Activated CD4-positive, alpha-beta T cell treated with anti-CD3 and anti-CD28 coated beads, Interleukin-2, amount 10 ng/mL, durations not matched to agents 7 days and 5 days (primary cell): ENCODE measurements at regions not wholly inside any gene's neighbourhood (a gene's known extent, or its start where the extent isn't known, plus 50 kb on each side); places are given as distances from the start of the nearest gene placed in this dataset.
"Not testable (repeated sequence)": the region's sequence is repeated elsewhere in the genome, so short reads cannot be mapped to it uniquely, and the experiment has no call there.

Experiments
- CTCF ChIA-PET: fragments of 350-600 bp; sonication (Branson Sonifier 250); formaldehyde crosslinking; loops from one replicate; lab custom pipeline; 2021; ENCODE audit warnings: antibody characterized with exemption; lab: Charles Lee
- POLR2A ChIA-PET: fragments of 350-600 bp; sonication (Branson Sonifier 250); formaldehyde crosslinking; loops from one replicate; lab custom pipeline; 2021; ENCODE audit warnings: antibody characterized with exemption; lab: Charles Lee
- DNase-seq: peaks from one replicate; pipeline ENCODE4 v3.0.0-alpha.2; 2020
- H3K27ac Mint-ChIP-seq: one replicate; pipeline ENCODE4 v1.8.0; 2021; ENCODE audit warnings: mild to moderate bottlenecking, moderate library complexity, mixed read lengths
- H3K27me3 Mint-ChIP-seq: one replicate; pipeline ENCODE4 v1.8.0; 2021; ENCODE audit warnings: mixed read lengths
- H3K36me3 Mint-ChIP-seq: one replicate; pipeline ENCODE4 v1.8.0; 2021; ENCODE audit warnings: low read depth, mixed read lengths
- H3K4me1 Mint-ChIP-seq: one replicate; pipeline ENCODE4 v1.8.0; 2021; ENCODE audit warnings: mixed read lengths
- H3K4me3 Mint-ChIP-seq: one replicate; pipeline ENCODE4 v1.8.0; 2021; ENCODE audit warnings: mild to moderate bottlenecking, moderate library complexity, mixed read lengths
- H3K9me3 Mint-ChIP-seq: one replicate; pipeline ENCODE4 v1.8.0; 2021; ENCODE audit warnings: mixed read lengths

DNA sequence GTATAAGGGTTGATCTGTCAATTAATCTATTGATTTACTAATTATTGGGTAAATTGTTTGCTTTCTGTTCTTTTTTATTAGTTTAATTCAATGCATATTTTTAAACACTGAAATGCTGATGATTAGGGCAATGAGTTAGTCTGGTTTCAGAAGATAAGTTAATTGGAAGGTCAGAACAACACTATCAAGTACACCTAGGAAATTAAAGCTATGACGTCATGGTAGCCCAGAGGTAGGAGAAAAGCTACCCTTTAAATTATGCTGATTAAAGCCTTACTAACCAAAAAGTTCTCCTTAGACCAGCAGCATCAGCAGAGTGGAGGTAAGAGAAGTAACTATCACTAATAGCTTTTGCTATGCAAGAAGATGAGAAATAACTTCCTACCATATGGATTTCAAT is 770.4 kb upstream of the ARPP21 start:
- ChIA-PET POLR2A (no interaction called here), CTCF (no interaction called here)
- no peak overlapping the region for H3K27ac Mint-ChIP-seq
- H3K36me3 Mint-ChIP-seq, result no peaks in the 10 kb centered on the region
- no peaks in the 10 kb centered on the region for H3K27me3 Mint-ChIP-seq
- no peak overlapping the region for H3K4me3 Mint-ChIP-seq
- no peaks in the 10 kb centered on the region for H3K9me3 Mint-ChIP-seq
- no peaks in the 10 kb centered on the region for H3K4me1 Mint-ChIP-seq
- no peak for DNase-seq

DNA sequence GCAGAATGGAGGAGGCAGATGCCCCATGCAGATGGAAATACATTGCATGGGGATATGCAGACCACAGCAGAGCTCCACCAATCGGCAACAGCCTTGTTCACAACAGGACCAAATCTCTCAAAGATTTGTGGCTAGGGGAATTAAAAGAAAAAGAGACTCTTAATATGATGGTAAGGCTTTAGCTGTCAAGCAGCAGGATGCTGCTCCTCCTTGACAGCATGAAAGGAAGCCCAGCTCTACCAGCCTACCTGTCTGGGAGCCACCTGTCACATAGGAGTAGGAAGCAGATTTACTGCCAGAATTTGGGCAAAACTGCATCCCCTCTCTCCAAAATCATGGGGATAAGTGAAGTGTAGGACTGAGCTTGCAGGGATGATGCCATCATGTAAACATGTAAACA is 769.6 kb upstream of the ARPP21 start:
- Mint-ChIP-seq H3K4me3 (no peak overlapping the region), H3K36me3 (no peaks in the 10 kb centered on the region), H3K4me1 (no peaks in the 10 kb centered on the region), H3K9me3 (no peaks in the 10 kb centered on the region), H3K27me3 (no peaks in the 10 kb centered on the region), H3K27ac (no peak overlapping the region)
- no peak for DNase-seq
- ChIA-PET CTCF (no interaction called here), POLR2A (no interaction called here)

DNA sequence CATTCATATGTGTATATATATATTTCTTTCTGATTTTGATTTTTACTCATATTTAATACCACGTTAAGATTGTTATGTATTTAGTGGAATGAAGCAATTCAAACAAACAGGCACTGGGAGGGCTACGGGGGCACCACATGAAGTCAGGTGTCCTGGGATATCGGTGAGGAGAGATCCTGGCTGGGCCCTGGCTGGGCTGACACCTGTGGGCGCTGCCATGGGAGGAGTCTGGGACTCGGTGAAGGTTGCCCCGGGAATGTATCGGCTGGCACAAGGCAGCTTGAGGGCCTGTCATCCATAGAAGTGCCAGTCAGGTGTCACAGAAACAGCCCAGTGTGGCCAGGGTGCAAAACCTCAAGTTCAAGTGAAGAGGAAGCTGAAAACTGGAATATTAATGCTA is 766.9 kb upstream of the ARPP21 start:
- ChIA-PET CTCF (no interaction called here), POLR2A (no interaction called here)
- Mint-ChIP-seq H3K27me3 (no peaks in the 10 kb centered on the region), H3K9me3 (no peaks in the 10 kb centered on the region), H3K36me3 (no peaks in the 10 kb centered on the region), H3K4me3 (no peak overlapping the region), H3K4me1 (no peaks in the 10 kb centered on the region), H3K27ac (no peak overlapping the region)
- no peak for DNase-seq

DNA sequence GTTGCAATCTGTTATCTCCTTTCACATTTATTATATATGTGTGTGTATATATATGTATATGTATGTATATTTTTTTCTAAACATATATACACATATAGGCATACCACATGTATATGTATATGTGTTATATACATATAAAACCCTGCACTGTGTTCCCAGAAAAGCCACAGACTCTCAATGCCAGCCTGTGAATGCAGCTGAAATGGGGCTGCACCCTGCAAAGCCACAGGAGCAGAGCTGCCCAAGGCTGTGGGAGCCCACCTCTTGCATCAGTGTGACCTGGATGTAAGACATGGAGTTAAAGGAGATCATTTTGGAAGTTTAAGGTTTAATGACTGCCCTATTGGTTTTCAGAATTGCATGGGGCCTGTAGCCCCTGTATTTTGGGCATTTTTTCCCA is 762.3 kb upstream of the ARPP21 start:
- POLR2A ChIA-PET, result no interaction called here

DNA sequence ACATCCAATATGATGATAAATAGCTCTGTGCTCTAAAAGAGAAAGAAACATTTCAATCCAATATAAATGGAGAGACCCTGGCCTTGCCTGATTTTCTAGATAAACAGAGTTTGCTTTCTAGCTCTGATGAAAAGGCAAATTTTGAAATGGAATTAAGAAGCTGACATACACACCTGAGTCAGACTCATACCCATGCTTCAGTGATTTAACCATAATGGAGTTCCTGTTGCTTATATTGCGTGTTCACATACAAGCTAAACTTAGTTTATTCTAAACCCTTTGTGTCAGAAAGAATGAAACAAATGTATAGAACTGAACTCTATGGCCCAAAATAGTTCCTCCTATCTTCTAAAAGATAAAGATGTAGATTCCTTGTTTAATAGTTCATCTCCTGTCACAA is 760.8 kb upstream of the ARPP21 start:
- POLR2A ChIA-PET, result no interaction called here

More for the DNA sequence above, 762.3 kb upstream of the ARPP21 start:
- Mint-ChIP-seq H3K36me3 (no peaks in the 10 kb centered on the region), H3K4me3 (no peak overlapping the region), H3K27me3 (no peaks in the 10 kb centered on the region), H3K4me1 (no peaks in the 10 kb centered on the region), H3K9me3 (no peaks in the 10 kb centered on the region), H3K27ac (no peak overlapping the region)
- CTCF ChIA-PET, result no interaction called here
- DNase-seq, result no peak

DNA sequence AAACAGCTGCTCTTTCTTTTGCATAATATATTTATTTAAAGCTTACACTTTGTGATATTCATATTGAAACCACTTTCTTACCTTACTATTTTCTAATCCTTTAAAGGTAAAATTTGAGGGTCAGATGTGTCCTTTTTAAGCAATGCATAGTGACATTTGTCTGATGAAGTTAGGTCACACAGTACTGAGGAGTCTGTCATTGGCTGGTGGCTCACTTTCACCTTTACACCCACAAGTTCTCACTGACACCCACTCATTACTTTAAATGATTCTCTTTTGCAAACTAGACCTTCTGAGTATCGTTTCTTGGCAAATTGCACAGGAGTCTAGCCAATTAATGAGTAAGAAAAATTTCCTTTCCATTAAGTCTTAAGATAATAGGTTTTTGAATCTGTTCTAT is 758.3 kb upstream of the ARPP21 start:
- H3K4me3 Mint-ChIP-seq, result no peak overlapping the region
- H3K27me3 Mint-ChIP-seq, result no peaks in the 10 kb centered on the region
- H3K4me1 Mint-ChIP-seq, result no peaks in the 10 kb centered on the region
- H3K27ac Mint-ChIP-seq, result no peak overlapping the region
- DNase-seq, result no peak
- CTCF ChIA-PET, result no interaction called here
- no peaks in the 10 kb centered on the region for H3K9me3 Mint-ChIP-seq
- H3K36me3 Mint-ChIP-seq, result no peaks in the 10 kb centered on the region
- POLR2A ChIA-PET, result no interaction called here

More for the DNA sequence above, 760.8 kb upstream of the ARPP21 start:
- Mint-ChIP-seq H3K4me1 (no peaks in the 10 kb centered on the region), H3K27ac (no peak overlapping the region), H3K27me3 (no peaks in the 10 kb centered on the region), H3K36me3 (no peaks in the 10 kb centered on the region), H3K9me3 (no peaks in the 10 kb centered on the region), H3K4me3 (no peak overlapping the region)
- CTCF ChIA-PET, result interaction anchor here (0.7 kb wide), 1 partner anchor 1046 kb away, joined by 3 read pairs; no protein-coding TSS in a partner anchor
- no peak for DNase-seq

DNA sequence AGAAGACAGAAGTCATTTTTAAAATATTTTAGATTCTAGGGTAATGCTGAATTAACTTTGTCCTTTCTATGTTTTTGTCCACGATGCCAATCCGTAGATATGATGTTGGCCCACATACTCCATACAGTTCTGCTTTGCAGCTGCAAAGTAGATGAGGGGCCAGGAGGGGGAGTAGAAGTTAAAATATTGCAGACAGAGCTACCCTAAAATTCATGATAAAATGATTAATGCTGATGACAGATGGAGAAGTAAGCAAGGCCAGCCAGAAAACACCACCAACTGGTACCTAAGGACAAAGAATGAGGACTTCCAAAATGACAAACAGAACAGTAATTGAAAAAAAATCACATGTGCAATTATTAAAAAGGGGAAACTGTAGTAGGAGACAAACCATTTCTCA is 756.6 kb upstream of the ARPP21 start:
- DNase-seq, result no peak
- ChIA-PET POLR2A (no interaction called here), CTCF (no interaction called here)
- H3K4me3 Mint-ChIP-seq, result no peak overlapping the region
- H3K36me3 Mint-ChIP-seq, result no peaks in the 10 kb centered on the region
- H3K27ac Mint-ChIP-seq, result no peak overlapping the region
- no peaks in the 10 kb centered on the region for H3K9me3 Mint-ChIP-seq
- H3K4me1 Mint-ChIP-seq, result no peaks in the 10 kb centered on the region
- H3K27me3 Mint-ChIP-seq, result no peaks in the 10 kb centered on the region

DNA sequence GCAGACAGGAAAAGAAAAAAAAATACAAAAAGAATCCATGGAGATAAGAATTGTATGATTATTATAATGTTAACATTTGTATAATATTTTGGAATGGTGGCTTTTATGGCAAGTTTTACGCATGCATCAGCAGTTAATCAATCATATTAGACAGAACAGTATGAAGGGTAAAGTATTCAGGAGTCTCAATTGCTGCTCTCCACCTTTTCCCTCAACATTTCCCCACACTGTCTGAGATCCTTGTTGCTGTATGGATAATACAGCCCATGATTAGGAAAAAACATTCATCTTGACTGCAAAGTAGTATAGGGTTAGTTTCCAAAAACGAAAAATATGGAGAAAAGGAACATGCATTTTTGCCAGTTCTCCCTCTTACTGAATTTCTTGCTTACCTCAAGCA is 755.3 kb upstream of the ARPP21 start:
- H3K4me1 Mint-ChIP-seq, result no peaks in the 10 kb centered on the region
- ChIA-PET CTCF (no interaction called here), POLR2A (no interaction called here)
- H3K36me3 Mint-ChIP-seq, result no peaks in the 10 kb centered on the region
- no peak for DNase-seq
- no peak overlapping the region for H3K27ac Mint-ChIP-seq
- H3K27me3 Mint-ChIP-seq, result no peaks in the 10 kb centered on the region
- no peaks in the 10 kb centered on the region for H3K9me3 Mint-ChIP-seq
- no peak overlapping the region for H3K4me3 Mint-ChIP-seq

DNA sequence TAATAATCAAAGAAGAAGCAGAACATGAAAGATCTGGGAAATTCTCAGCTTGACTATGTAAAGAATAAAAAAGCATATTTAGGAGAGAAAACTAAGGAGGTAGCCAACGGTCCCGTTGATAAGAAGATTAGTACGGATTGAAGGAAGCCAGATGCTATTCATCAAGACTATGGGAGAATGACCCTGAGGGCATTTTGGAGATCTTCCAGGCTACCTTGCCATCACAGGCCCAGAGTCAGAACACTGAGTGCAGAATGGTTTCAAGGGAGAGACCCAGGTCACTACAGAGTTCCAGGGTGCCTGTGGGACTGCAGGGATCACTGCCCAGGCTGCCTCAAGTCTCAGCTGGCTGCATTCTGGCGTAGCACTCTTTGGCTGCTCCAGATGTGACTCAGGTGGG is 752.9 kb upstream of the ARPP21 start:
- H3K4me1 Mint-ChIP-seq, result no peaks in the 10 kb centered on the region
- CTCF ChIA-PET, result no interaction called here
- no peaks in the 10 kb centered on the region for H3K36me3 Mint-ChIP-seq

DNA sequence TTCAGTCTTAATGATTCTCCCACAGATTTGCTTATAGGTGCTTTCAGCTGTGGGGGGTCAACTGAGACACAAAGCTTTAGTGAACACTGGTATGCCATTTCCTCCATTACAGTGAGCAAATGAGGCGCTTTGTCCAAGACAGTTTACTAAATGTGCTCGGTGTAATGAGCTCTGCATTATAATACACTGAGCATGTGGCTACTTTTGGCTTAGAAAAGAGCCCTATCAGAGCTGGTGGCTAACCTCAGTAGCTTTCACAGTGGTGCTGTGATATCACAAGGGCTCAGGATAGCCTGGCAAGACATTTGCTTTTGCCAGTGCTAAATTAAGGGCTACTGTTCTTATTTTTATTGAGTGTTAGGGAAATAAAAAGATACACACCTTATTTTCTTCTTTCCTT is 749.7 kb upstream of the ARPP21 start:
- CTCF ChIA-PET, result no interaction called here
- POLR2A ChIA-PET, result no interaction called here
- no peaks in the 10 kb centered on the region for H3K4me1 Mint-ChIP-seq
- no peak for DNase-seq
- no peak overlapping the region for H3K4me3 Mint-ChIP-seq
- H3K27me3 Mint-ChIP-seq, result no peaks in the 10 kb centered on the region
- H3K36me3 Mint-ChIP-seq, result no peaks in the 10 kb centered on the region
- no peaks in the 10 kb centered on the region for H3K9me3 Mint-ChIP-seq
- no peak overlapping the region for H3K27ac Mint-ChIP-seq

More for the DNA sequence above, 752.9 kb upstream of the ARPP21 start:
- no peak for DNase-seq
- H3K27ac Mint-ChIP-seq, result no peak overlapping the region
- no peaks in the 10 kb centered on the region for H3K27me3 Mint-ChIP-seq
- POLR2A ChIA-PET, result no interaction called here
- H3K4me3 Mint-ChIP-seq, result no peak overlapping the region
- H3K9me3 Mint-ChIP-seq, result no peaks in the 10 kb centered on the region

DNA sequence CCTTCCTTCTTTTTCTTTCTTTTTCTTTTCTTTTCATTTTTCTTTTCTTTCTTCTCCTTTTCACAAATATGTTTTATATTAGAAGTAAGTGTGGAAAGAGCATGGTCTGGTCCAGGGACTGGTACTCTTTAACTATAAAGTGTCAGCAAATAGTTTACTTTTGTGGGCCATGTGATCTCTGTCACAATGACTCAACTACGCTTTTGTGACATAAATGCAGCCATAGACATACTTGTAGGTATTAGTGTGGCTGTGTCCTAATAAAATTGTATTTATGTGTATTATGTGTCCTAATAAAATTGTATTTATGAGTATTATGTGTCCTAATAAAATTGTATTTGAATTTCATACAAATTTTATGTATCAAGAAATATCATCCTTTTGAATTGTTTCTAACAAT is 749.1 kb upstream of the ARPP21 start:
- Mint-ChIP-seq H3K9me3 (no peaks in the 10 kb centered on the region), H3K27ac (no peak overlapping the region), H3K36me3 (no peaks in the 10 kb centered on the region), H3K27me3 (no peaks in the 10 kb centered on the region), H3K4me3 (no peak overlapping the region), H3K4me1 (no peaks in the 10 kb centered on the region)
- no peak for DNase-seq
- ChIA-PET CTCF (no interaction called here), POLR2A (no interaction called here)

DNA sequence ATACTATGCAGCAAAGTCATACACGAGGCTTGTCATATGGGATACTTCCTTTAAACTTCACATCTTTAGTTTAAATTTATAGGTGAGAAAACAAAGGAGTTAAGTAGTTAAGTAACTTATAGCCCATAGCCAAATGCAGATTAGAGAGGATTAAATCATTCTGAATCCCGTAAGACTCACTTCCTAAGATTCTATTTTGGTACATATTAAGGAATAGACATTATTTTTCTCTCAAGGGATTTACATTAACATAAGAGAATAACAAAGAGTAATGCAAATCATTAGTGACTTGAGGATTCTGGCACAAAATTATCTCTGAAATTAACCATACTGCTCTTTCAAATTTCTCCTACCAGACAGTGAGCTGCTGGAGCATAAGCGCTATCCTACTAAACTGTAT is 747.4 kb upstream of the ARPP21 start:
- H3K4me1 Mint-ChIP-seq, result no peaks in the 10 kb centered on the region
- H3K36me3 Mint-ChIP-seq, result no peaks in the 10 kb centered on the region
- no peak overlapping the region for H3K4me3 Mint-ChIP-seq
- H3K27me3 Mint-ChIP-seq, result no peaks in the 10 kb centered on the region
- H3K9me3 Mint-ChIP-seq, result no peaks in the 10 kb centered on the region
- ChIA-PET CTCF (no interaction called here), POLR2A (no interaction called here)
- no peak overlapping the region for H3K27ac Mint-ChIP-seq
- no peak for DNase-seq

DNA sequence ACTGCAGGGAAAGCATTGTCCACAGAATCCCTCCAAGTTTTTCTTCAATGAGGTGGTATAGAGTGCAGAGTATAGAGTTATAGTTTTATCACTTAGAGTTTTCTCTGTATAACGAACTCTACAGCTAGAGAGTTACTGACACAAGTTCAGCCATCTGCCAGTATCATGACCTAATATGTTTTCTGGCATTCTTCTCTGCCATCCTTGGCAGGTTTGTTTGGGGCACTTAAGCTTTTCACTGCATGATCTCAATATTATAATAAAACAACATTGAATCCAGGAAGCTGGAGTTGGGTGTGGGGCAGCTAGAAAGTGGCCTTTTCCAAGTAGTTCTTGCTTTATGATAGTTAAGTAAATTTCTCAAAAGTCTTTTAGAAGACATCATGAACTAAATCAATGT is 743.5 kb upstream of the ARPP21 start:
- no peak overlapping the region for H3K4me3 Mint-ChIP-seq
- H3K36me3 Mint-ChIP-seq, result no peaks in the 10 kb centered on the region
- no peak for DNase-seq
- ChIA-PET CTCF (no interaction called here), POLR2A (no interaction called here)
- no peaks in the 10 kb centered on the region for H3K4me1 Mint-ChIP-seq
- no peak overlapping the region for H3K27ac Mint-ChIP-seq
- no peaks in the 10 kb centered on the region for H3K27me3 Mint-ChIP-seq
- no peaks in the 10 kb centered on the region for H3K9me3 Mint-ChIP-seq

DNA sequence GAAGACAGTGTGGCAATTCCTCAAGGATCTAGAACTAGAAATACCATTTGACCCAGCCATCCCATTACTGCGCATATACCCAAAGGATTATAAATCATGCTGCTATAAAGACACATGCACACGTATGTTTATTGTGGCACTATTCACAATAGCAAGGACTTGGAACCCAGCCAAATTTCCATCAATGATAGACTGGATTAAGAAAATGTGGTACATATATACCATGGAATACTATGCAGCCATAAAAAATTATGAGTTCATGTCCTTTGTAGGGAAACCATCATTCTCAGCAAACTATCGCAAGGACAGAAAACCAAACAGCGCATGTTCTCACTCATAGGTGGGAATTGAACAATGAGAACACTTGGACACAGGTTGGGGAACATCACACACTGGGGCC is 729.6 kb upstream of the ARPP21 start:
- H3K27ac Mint-ChIP-seq, CTCF ChIA-PET, DNase-seq, H3K4me1 Mint-ChIP-seq, POLR2A ChIA-PET, H3K27me3 Mint-ChIP-seq, H3K9me3 Mint-ChIP-seq, H3K4me3 Mint-ChIP-seq, H3K36me3 Mint-ChIP-seq: not testable (repeated sequence)
